Lower lobe of right lung (tissue), 2 donors: ENCODE measurements at regions not wholly inside any gene's neighbourhood (a gene's known extent, or its start where the extent isn't known, plus 50 kb on each side); places are given as distances from the start of the nearest gene placed in this dataset.
"Not testable (repeated sequence)": the region's sequence is repeated elsewhere in the genome, so short reads cannot be mapped to it uniquely, and the experiment has no call there.

Source experiments
- ATAC-seq, 2 donors: fragments of 200-7000 bp; cut with Tn5 transposase; one replicate each; pipeline ENCODE4 v1.9.1; 2020 to 2022; ENCODE audit warnings: mild to moderate bottlenecking in 2 of 2, moderate library complexity in 2 of 2
- DNase-seq: peaks from one replicate; pipeline ENCODE4 v3.0.0-alpha.2; 2020
- H3K27ac ChIP-seq: fragments of 200-600 bp; one replicate; pipeline ENCODE4 v1.8.0; 2022
- H3K27me3 ChIP-seq: fragments of 200-600 bp; one replicate; pipeline ENCODE4 v1.8.0; 2022; ENCODE audit warnings: low read depth
- H3K36me3 ChIP-seq: fragments of 200-600 bp; one replicate; pipeline ENCODE4 v1.8.0; 2022; ENCODE audit warnings: mild to moderate bottlenecking
- H3K4me1 ChIP-seq: fragments of 200-600 bp; one replicate; pipeline ENCODE4 v1.8.0; 2022
- H3K4me3 ChIP-seq: fragments of 200-600 bp; one replicate; pipeline ENCODE4 v1.8.0; 2022; ENCODE audit warnings: mild to moderate bottlenecking
- H3K9me3 ChIP-seq: fragments of 200-600 bp; one replicate; pipeline ENCODE4 v1.8.0; 2022
- CTCF ChIP-seq: fragments of 200-600 bp; IDR thresholded peaks from one replicate; pipeline ENCODE4 v1.8.0; 2022; ENCODE audit warnings: antibody characterized with exemption, mild to moderate bottlenecking
- intact Hi-C: fragments of 100-400 bp; cut with DNase I; formaldehyde crosslinking; loops from one replicate; pipeline ENCODE4 v1.11.0; 2022
- donor health status: DM: no; HTN: yes; CAD: no; lungs with severe emphysema.

- peaks cover under 1% of the 10 kb centered on the region for H3K9me3 ChIP-seq
- no peak for ATAC-seq
- DNase-seq, result no peak
- H3K27me3 ChIP-seq, result no peaks in the 10 kb centered on the region
- no peak overlapping the region for H3K4me3 ChIP-seq
- intact Hi-C loops, result no loop called here
- TF ChIP-seq CTCF, result no peak
- no peaks in the 10 kb centered on the region for H3K4me1 ChIP-seq
- H3K36me3 ChIP-seq, result no peaks in the 10 kb centered on the region
- H3K27ac ChIP-seq, result no peak overlapping the region
These were observed 84.2 kb upstream of the NCK2 start for GRCh38 chr2:105660489-105660888.

- H3K4me3 ChIP-seq, H3K27ac ChIP-seq, ATAC-seq, DNase-seq, H3K36me3 ChIP-seq, H3K27me3 ChIP-seq, H3K4me1 ChIP-seq, intact Hi-C loops, H3K9me3 ChIP-seq: not testable (repeated sequence)
These were observed 88.7 kb upstream of the NCK2 start for GRCh38 chr2:105655723-105656606.

GRCh38 chr2:105655244-105655643 is 89.5 kb upstream of the NCK2 start:
- Histone ChIP-seq H3K9me3 (no peaks in the 10 kb centered on the region), H3K27me3 (no peaks in the 10 kb centered on the region), H3K4me3 (no peak overlapping the region), H3K27ac (no peak overlapping the region), H3K4me1 (no peaks in the 10 kb centered on the region), H3K36me3 (no peaks in the 10 kb centered on the region)
- no peak for ATAC-seq
- DNase-seq, result no peak
- no peak for TF ChIP-seq CTCF
- intact Hi-C loops, result no loop called here

GRCh38 chr2:105654474-105655004 is 90.2 kb upstream of the NCK2 start:
- DNase-seq (no peak), ATAC-seq (no peak)
- no peaks in the 10 kb centered on the region for H3K36me3 ChIP-seq
- no peak overlapping the region for H3K27ac ChIP-seq
- H3K4me1 ChIP-seq, result no peaks in the 10 kb centered on the region
- H3K27me3 ChIP-seq, result no peaks in the 10 kb centered on the region
- TF ChIP-seq CTCF, result no peak
- H3K4me3 ChIP-seq, result no peak overlapping the region
- no peaks in the 10 kb centered on the region for H3K9me3 ChIP-seq
- intact Hi-C loops, result no loop called here

GRCh38 chr2:105653302-105653701 is 91.4 kb upstream of the NCK2 start:
- ATAC-seq, result no peak
- Histone ChIP-seq H3K27ac (no peak overlapping the region), H3K9me3 (no peaks in the 10 kb centered on the region), H3K4me1 (no peaks in the 10 kb centered on the region), H3K4me3 (no peak overlapping the region), H3K36me3 (no peaks in the 10 kb centered on the region), H3K27me3 (no peaks in the 10 kb centered on the region)
- intact Hi-C loops, result no loop called here
- TF ChIP-seq CTCF, result no peak
- DNase-seq, result no peak
